Urinary bladder (tissue), 3 donors: ENCODE measurements at regions not wholly inside any gene's neighbourhood (a gene's known extent, or its start where the extent isn't known, plus 50 kb on each side); places are given as distances from the start of the nearest gene placed in this dataset.

Experiments
- DNase-seq: peaks from one replicate; pipeline ENCODE4 v3.0.0-alpha.2; 2015; ENCODE audit errors: extremely low spot score
- H3K27ac ChIP-seq: one replicate; pipeline ENCODE4 v1.5.1; 2013; ENCODE audit warnings: low read depth, mild to moderate bottlenecking, moderate library complexity
- H3K36me3 ChIP-seq: one replicate; pipeline ENCODE4 v1.6.1; 2013; ENCODE audit warnings: mild to moderate bottlenecking, moderate library complexity; ENCODE audit not compliant: insufficient read depth
- H3K4me1 ChIP-seq: one replicate; pipeline ENCODE4 v1.6.1; 2013; ENCODE audit warnings: mild to moderate bottlenecking, moderate library complexity; ENCODE audit not compliant: insufficient read depth
- H3K4me3 ChIP-seq: one replicate; pipeline ENCODE4 v1.5.1; 2013; ENCODE audit warnings: low read depth, low read length
- WGBS: extraction: QIAGEN DNeasy Blood & Tissue Kit; methylation state at CpG from one replicate; pipeline ENCODE4 v1.1.7; 2013; 5-methylcytosine and 5-hydroxymethylcytosine counted together
- donor health status: healthy with polysubstance abuse.
- donor health status: healthy.

GRCh38 chr1:79364896-79365295, 358.4 kb upstream of the ADGRL4 start:
- no peak overlapping the region for H3K27ac ChIP-seq
- no peak overlapping the region for H3K4me3 ChIP-seq
- H3K4me1 ChIP-seq: no peaks in the 10 kb centered on the region
- WGBS: 57% methylated on average over 1 of the region's 1 CpG
- DNase-seq: no peak
- H3K36me3 ChIP-seq: no peaks in the 10 kb centered on the region

- Histone ChIP-seq H3K4me1 (no peaks in the 10 kb centered on the region), H3K27ac (no peak overlapping the region), H3K36me3 (no peaks in the 10 kb centered on the region), H3K4me3 (no peak overlapping the region)
- DNase-seq: no peak
Observed at GRCh38 chr1:79363430-79363829, 356.9 kb upstream of the ADGRL4 start.

GRCh38 chr1:79362470-79362869, 355.9 kb upstream of the ADGRL4 start:
- Histone ChIP-seq H3K36me3 (no peaks in the 10 kb centered on the region), H3K4me1 (no peaks in the 10 kb centered on the region), H3K4me3 (no peak overlapping the region), H3K27ac (no peak overlapping the region)
- WGBS: 87% methylated on average over 3 of the region's 3 CpGs
- DNase-seq: no peak

- no peaks in the 10 kb centered on the region for H3K4me1 ChIP-seq
- no peak overlapping the region for H3K27ac ChIP-seq
- H3K4me3 ChIP-seq: no peak overlapping the region
- DNase-seq: no peak
- H3K36me3 ChIP-seq: no peaks in the 10 kb centered on the region
- WGBS: 78% methylated on average over 4 of the region's 4 CpGs
Observed at GRCh38 chr1:79355090-79355489, 348.6 kb upstream of the ADGRL4 start.

- DNase-seq: no peak
- Histone ChIP-seq H3K4me3 (no peak overlapping the region), H3K27ac (no peak overlapping the region), H3K36me3 (no peaks in the 10 kb centered on the region), H3K4me1 (no peaks in the 10 kb centered on the region)
- 50% methylated on average over 4 of the region's 4 CpGs for WGBS
Observed at GRCh38 chr1:79353224-79353623, 346.7 kb upstream of the ADGRL4 start.

- 89% methylated on average over 3 of the region's 3 CpGs for WGBS
- Histone ChIP-seq H3K4me3 (no peak overlapping the region), H3K4me1 (no peaks in the 10 kb centered on the region), H3K27ac (no peak overlapping the region), H3K36me3 (no peaks in the 10 kb centered on the region)
- DNase-seq: no peak
Observed at GRCh38 chr1:79326875-79327274, 320.3 kb upstream of the ADGRL4 start.

GRCh38 chr1:79325705-79326104, 319.2 kb upstream of the ADGRL4 start:
- no peak overlapping the region for H3K4me3 ChIP-seq
- no peak overlapping the region for H3K27ac ChIP-seq
- no peaks in the 10 kb centered on the region for H3K4me1 ChIP-seq
- no peaks in the 10 kb centered on the region for H3K36me3 ChIP-seq
- DNase-seq: no peak

- no peak overlapping the region for H3K27ac ChIP-seq
- 95% methylated on average over 2 of the region's 2 CpGs for WGBS
Observed at GRCh38 chr1:79325126-79325525, 318.6 kb upstream of the ADGRL4 start.

GRCh38 chr1:79323239-79324025, 316.9 kb upstream of the ADGRL4 start:
- Histone ChIP-seq H3K36me3 (no peaks in the 10 kb centered on the region), H3K4me3 (no peak overlapping the region), H3K27ac (no peak overlapping the region), H3K4me1 (no peaks in the 10 kb centered on the region)
- DNase-seq: no peak
- WGBS: 50% methylated on average over 1 of the region's 1 CpG

More at GRCh38 chr1:79325126-79325525, 318.6 kb upstream of the ADGRL4 start:
- Histone ChIP-seq H3K36me3 (no peaks in the 10 kb centered on the region), H3K4me1 (no peaks in the 10 kb centered on the region), H3K4me3 (no peak overlapping the region)
- DNase-seq: no peak

GRCh38 chr1:79322511-79323027, 316.0 kb upstream of the ADGRL4 start:
- Histone ChIP-seq H3K36me3 (no peaks in the 10 kb centered on the region), H3K4me3 (no peak overlapping the region), H3K4me1 (no peaks in the 10 kb centered on the region), H3K27ac (no peak overlapping the region)
- WGBS: 95% methylated on average over 5 of the region's 5 CpGs
- no peak for DNase-seq

- Histone ChIP-seq H3K27ac (no peak overlapping the region), H3K4me1 (no peaks in the 10 kb centered on the region), H3K36me3 (no peaks in the 10 kb centered on the region), H3K4me3 (no peak overlapping the region)
- DNase-seq: no peak
Observed at GRCh38 chr1:79312438-79312837, 305.9 kb upstream of the ADGRL4 start.

GRCh38 chr1:79310609-79311008, 304.1 kb upstream of the ADGRL4 start:
- H3K36me3 ChIP-seq: no peaks in the 10 kb centered on the region
- no peak for DNase-seq
- no peaks in the 10 kb centered on the region for H3K4me1 ChIP-seq
- no peak overlapping the region for H3K27ac ChIP-seq
- 72% methylated on average over 3 of the region's 3 CpGs for WGBS
- no peak overlapping the region for H3K4me3 ChIP-seq

GRCh38 chr1:79304131-79304530, 297.6 kb upstream of the ADGRL4 start:
- Histone ChIP-seq H3K4me3 (no peak overlapping the region), H3K36me3 (no peaks in the 10 kb centered on the region), H3K27ac (no peak overlapping the region), H3K4me1 (no peaks in the 10 kb centered on the region)
- no peak for DNase-seq
- 81% methylated on average over 3 of the region's 3 CpGs for WGBS

- H3K27ac ChIP-seq: no peak overlapping the region
- H3K36me3 ChIP-seq: no peaks in the 10 kb centered on the region
- no peaks in the 10 kb centered on the region for H3K4me1 ChIP-seq
- H3K4me3 ChIP-seq: no peak overlapping the region
- no peak for DNase-seq
- 87% methylated on average over 2 of the region's 2 CpGs for WGBS
Observed at GRCh38 chr1:79303040-79303439, 296.5 kb upstream of the ADGRL4 start.
